Omental fat pad (tissue), 3 donors: ENCODE measurements at regions not wholly inside any gene's neighbourhood (a gene's known extent, or its start where the extent isn't known, plus 50 kb on each side); places are given as distances from the start of the nearest gene placed in this dataset.

Source experiments
- ATAC-seq: fragments of 150-250 bp; one replicate; pipeline ENCODE4 v1.9.1; 2016; ENCODE audit warnings: mild to moderate bottlenecking, moderate library complexity; ENCODE audit not compliant: low FRiP score
- DNase-seq: peaks from one replicate; pipeline ENCODE4 v3.0.0-alpha.2; 2019; ENCODE audit warnings: low spot score
- CTCF ChIP-seq, 3 donors: fragments of 450-650 bp; IDR thresholded peaks; one replicate each; pipeline ENCODE4 v1.5.1; 2016 to 2017; ENCODE audit warnings: antibody characterized with exemption in 3 of 3, mild to moderate bottlenecking in 3 of 3, moderate library complexity in 2 of 3

DNA sequence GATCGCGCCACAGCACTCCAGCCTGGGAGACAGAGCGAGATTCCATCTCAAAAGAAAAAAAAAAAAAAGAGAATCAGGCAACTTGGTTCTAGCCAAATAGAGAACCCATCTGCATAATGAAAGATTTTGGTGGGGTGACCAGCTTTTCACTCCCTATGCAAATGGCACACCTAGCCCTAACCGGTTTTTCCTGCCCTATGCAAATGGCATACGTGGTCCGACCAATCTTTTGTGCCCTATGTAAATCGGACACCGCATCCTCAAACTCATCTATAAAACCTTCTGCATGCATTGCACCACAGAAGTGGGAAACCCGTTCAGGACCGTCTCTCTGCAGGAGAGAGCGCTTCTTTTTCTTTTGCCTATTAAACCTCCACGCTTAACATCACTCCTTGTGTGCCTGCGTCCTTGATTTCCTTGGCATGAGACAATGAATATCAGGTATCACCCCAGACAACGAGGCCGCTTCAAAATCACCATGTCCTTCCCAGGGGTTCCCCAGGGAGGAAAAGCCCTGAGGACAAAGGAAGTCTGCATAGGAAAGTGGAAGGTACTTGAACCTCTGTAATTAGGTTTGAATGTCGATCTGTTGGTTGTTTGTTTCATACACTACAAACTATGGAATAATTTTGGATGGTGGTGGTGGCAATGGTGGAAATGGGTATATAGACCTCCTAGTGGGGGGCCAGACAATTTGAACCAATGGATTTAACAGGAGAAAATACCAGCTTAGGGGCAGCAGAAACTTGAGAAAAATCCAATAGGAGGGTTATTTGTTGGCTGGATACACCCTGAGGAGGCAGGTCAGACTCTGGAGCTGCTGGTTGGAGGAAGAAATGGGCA lies 396.2 kb downstream of the TYW1 start:
- DNase-seq (no peak), ATAC-seq (no peak)
- TF ChIP-seq CTCF (IDR thresholded peaks at IDR 0.05): no peak

GRCh38 chr7:67393903-67394302 lies 397.3 kb downstream of the TYW1 start:
- no peak for ATAC-seq
- TF ChIP-seq CTCF (IDR thresholded peaks at IDR 0.05): no peak

GRCh38 chr7:67398916-67399315 lies 402.3 kb downstream of the TYW1 start:
- TF ChIP-seq CTCF (IDR thresholded peaks at IDR 0.05): no peak
- ATAC-seq: no peak
- no peak for DNase-seq

More at GRCh38 chr7:67393903-67394302, 397.3 kb downstream of the TYW1 start:
- no peak for DNase-seq

GRCh38 chr7:67401492-67401891 lies 404.9 kb downstream of the TYW1 start:
- DNase-seq: no peak
- ATAC-seq: no peak
- no peak for TF ChIP-seq CTCF (IDR thresholded peaks at IDR 0.05)

DNA sequence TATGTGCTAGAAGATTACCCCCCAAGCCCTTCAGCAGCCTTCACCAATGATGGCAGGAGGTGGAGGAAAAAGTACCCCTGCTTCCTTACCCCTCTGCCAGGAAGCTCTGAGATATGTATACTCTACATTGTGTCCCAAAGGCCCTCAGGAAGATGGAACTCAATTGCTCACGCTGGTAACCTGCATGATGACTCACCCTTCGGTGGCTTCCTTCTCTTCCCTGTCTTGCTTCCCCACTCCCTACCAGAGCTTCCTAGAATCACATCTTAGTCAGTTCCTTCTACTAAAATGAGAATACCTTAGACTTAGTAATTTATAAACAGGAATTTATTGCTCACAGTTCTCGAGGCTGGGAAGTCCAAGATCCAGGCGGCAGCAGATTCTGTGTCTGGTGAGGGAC lies 405.6 kb downstream of the TYW1 start:
- DNase-seq: no peak
- no peak for TF ChIP-seq CTCF (IDR thresholded peaks at IDR 0.05)
- no peak for ATAC-seq

- no peak for TF ChIP-seq CTCF (IDR thresholded peaks at IDR 0.05)
- ATAC-seq: no peak
- DNase-seq: no peak
Measured at GRCh38 chr7:67406976-67407375, 410.3 kb downstream of the TYW1 start.
